ENCODE measurements at regions not wholly inside any gene's neighbourhood (a gene's known extent, or its start where the extent isn't known, plus 50 kb on each side); places are given as distances from the start of the nearest gene placed in this dataset.

GRCh38 chr7:41385996-41386395 is 316.9 kb downstream of the INHBA start:
- TF ChIP-seq, protein P1, sequence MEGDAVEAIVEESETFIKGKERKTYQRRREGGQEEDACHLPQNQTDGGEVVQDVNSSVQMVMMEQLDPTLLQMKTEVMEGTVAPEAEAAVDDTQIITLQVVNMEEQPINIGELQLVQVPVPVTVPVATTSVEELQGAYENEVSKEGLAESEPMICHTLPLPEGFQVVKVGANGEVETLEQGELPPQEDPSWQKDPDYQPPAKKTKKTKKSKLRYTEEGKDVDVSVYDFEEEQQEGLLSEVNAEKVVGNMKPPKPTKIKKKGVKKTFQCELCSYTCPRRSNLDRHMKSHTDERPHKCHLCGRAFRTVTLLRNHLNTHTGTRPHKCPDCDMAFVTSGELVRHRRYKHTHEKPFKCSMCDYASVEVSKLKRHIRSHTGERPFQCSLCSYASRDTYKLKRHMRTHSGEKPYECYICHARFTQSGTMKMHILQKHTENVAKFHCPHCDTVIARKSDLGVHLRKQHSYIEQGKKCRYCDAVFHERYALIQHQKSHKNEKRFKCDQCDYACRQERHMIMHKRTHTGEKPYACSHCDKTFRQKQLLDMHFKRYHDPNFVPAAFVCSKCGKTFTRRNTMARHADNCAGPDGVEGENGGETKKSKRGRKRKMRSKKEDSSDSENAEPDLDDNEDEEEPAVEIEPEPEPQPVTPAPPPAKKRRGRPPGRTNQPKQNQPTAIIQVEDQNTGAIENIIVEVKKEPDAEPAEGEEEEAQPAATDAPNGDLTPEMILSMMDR (IDR thresholded peaks at IDR 0.05; ENCODE audit: control extremely low read depth, extremely low read depth): no peak
- ATAC-seq (ENCODE audit: insufficient read depth, low FRiP score) (no peak), DNase-seq (no peak)
- H3K27ac ChIP-seq (ENCODE audit: low read depth in 1 of 2, low read length in 1 of 2): no peak overlapping the region
- no peaks in the 10 kb centered on the region for H3K27me3 ChIP-seq (ENCODE audit: control insufficient read depth in 3 of 3, insufficient read depth in 3 of 3, low read length in 2 of 3)
- H3K4me3 ChIP-seq: no peak overlapping the region
- WGBS, 2 donors: 65 to 68% methylated on average over 1 of the region's 1 CpG
- no peak overlapping the region for H3K9ac ChIP-seq (ENCODE audit: insufficient read depth in 1 of 2, low read length in 2 of 2)
- H3K36me3 ChIP-seq (ENCODE audit: control insufficient read depth in 4 of 4, insufficient read depth in 4 of 4, low read length in 4 of 4): no peaks in the 10 kb centered on the region
- no peaks in the 10 kb centered on the region for H3K9me3 ChIP-seq (ENCODE audit: control insufficient read depth in 4 of 4, insufficient read depth in 3 of 4, low read length in 3 of 4)
- H3K4me1 ChIP-seq (ENCODE audit: control insufficient read depth in 5 of 5, insufficient read depth in 5 of 5, low read length in 5 of 5): no peaks in the 10 kb centered on the region

DNA sequence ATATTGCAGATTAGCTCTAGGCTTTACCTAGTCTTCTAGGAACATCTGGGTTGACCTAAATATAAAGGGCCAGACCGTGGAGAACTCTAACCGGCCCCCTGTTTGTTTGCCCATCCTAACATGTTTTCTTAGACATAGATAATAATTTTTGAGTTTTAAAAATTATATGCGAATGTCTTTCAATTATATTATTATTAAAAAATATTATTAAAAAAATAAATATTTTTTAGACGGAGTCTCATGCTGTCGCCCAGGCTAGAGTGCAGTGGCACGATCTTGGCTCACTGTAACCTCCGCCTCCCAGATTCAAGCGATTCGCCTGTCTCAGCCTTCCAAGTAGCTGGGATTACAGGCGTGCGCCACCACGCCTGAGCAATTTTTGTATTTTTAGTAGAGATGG is 318.5 kb downstream of the INHBA start:
- no peak overlapping the region for H3K4me3 ChIP-seq
- H3K27ac ChIP-seq (ENCODE audit: low read depth in 1 of 2, low read length in 1 of 2): no peak overlapping the region
- no peaks in the 10 kb centered on the region for H3K36me3 ChIP-seq (ENCODE audit: control insufficient read depth in 4 of 4, insufficient read depth in 4 of 4, low read length in 4 of 4)
- H3K9ac ChIP-seq (ENCODE audit: insufficient read depth in 1 of 2, low read length in 2 of 2): no peak overlapping the region
- ATAC-seq (ENCODE audit: insufficient read depth, low FRiP score): no peak
- no peaks in the 10 kb centered on the region for H3K4me1 ChIP-seq (ENCODE audit: control insufficient read depth in 5 of 5, insufficient read depth in 5 of 5, low read length in 5 of 5)
- no peaks in the 10 kb centered on the region for H3K27me3 ChIP-seq (ENCODE audit: control insufficient read depth in 3 of 3, insufficient read depth in 3 of 3, low read length in 2 of 3)
- no peak for DNase-seq
- TF ChIP-seq, protein P1 (IDR thresholded peaks at IDR 0.05; ENCODE audit: control extremely low read depth, extremely low read depth): no peak
- WGBS, 2 donors: 88 to 95% methylated on average over 12 of the region's 12 CpGs
- no peaks in the 10 kb centered on the region for H3K9me3 ChIP-seq (ENCODE audit: control insufficient read depth in 4 of 4, insufficient read depth in 3 of 4, low read length in 3 of 4)

DNA sequence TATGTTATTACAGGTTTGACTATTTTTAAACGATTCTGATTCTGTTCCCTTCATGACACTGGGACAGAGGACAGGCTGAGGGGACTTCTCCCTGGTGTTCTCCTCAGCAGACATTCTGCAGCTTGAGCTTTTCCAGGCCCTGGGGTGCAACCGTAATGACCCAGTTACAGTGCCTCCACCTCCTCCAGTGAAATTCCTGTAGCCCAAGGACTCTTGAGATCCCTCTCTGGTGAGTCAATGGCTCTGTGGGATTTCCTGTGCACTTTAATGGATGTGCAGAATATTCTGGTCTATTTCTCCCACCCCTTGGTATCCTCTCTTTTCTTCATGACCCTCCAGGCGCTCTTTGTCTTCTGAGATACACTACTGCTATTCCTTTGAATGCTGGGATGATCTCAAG is 319.3 kb downstream of the INHBA start:
- Histone ChIP-seq H3K4me3 (no peak overlapping the region), H3K27ac (ENCODE audit: low read depth in 1 of 2, low read length in 1 of 2) (no peak overlapping the region), H3K36me3 (ENCODE audit: control insufficient read depth in 4 of 4, insufficient read depth in 4 of 4, low read length in 4 of 4) (no peaks in the 10 kb centered on the region), H3K9ac (ENCODE audit: insufficient read depth in 1 of 2, low read length in 2 of 2) (no peak overlapping the region), H3K27me3 (ENCODE audit: control insufficient read depth in 3 of 3, insufficient read depth in 3 of 3, low read length in 2 of 3) (no peaks in the 10 kb centered on the region), H3K4me1 (ENCODE audit: control insufficient read depth in 5 of 5, insufficient read depth in 5 of 5, low read length in 5 of 5) (no peaks in the 10 kb centered on the region), H3K9me3 (ENCODE audit: control insufficient read depth in 4 of 4, insufficient read depth in 3 of 4, low read length in 3 of 4) (no peaks in the 10 kb centered on the region)
- 60 to 71% methylated on average over 3 of the region's 3 CpGs for WGBS, 2 donors
- DNase-seq: no peak
- TF ChIP-seq, protein P1 (IDR thresholded peaks at IDR 0.05; ENCODE audit: control extremely low read depth, extremely low read depth): no peak
- ATAC-seq (ENCODE audit: insufficient read depth, low FRiP score): no peak

GRCh38 chr7:41378156-41378555 is 324.7 kb downstream of the INHBA start:
- H3K36me3 ChIP-seq (ENCODE audit: control insufficient read depth in 4 of 4, insufficient read depth in 4 of 4, low read length in 4 of 4): no peaks in the 10 kb centered on the region
- H3K27me3 ChIP-seq (ENCODE audit: control insufficient read depth in 3 of 3, insufficient read depth in 3 of 3, low read length in 2 of 3): no peaks in the 10 kb centered on the region
- 62 to 85% methylated on average over 2 of the region's 2 CpGs for WGBS, 2 donors
- H3K4me3 ChIP-seq: no peak overlapping the region
- no peaks in the 10 kb centered on the region for H3K9me3 ChIP-seq (ENCODE audit: control insufficient read depth in 4 of 4, insufficient read depth in 3 of 4, low read length in 3 of 4)
- DNase-seq (no peak), ATAC-seq (ENCODE audit: insufficient read depth, low FRiP score) (no peak)
- H3K9ac ChIP-seq (ENCODE audit: insufficient read depth in 1 of 2, low read length in 2 of 2): no peak overlapping the region
- H3K4me1 ChIP-seq (ENCODE audit: control insufficient read depth in 5 of 5, insufficient read depth in 5 of 5, low read length in 5 of 5): no peaks in the 10 kb centered on the region
- H3K27ac ChIP-seq (ENCODE audit: low read depth in 1 of 2, low read length in 1 of 2): no peak overlapping the region
- TF ChIP-seq, protein P1 (IDR thresholded peaks at IDR 0.05; ENCODE audit: control extremely low read depth, extremely low read depth): no peak
